Gastroesophageal sphincter (tissue), 3 donors: ENCODE measurements at regions not wholly inside any gene's neighbourhood (a gene's known extent, or its start where the extent isn't known, plus 50 kb on each side); places are given as distances from the start of the nearest gene placed in this dataset.

Experiments used
- CTCF ChIP-seq, 4 experiments: fragments of 200-600 bp in 2 of 4; fragments of 450-650 bp in 2 of 4; sonication (generic) in 1 of 4; IDR thresholded peaks; one replicate each; pipeline ENCODE4 v1.5.1; 2017 to 2019; ENCODE audit warnings: antibody characterized with exemption in 4 of 4, mild to moderate bottlenecking in 2 of 4, moderate library complexity in 2 of 4
- POLR2A ChIP-seq, 2 donors: fragments of 450-650 bp; IDR thresholded peaks; one replicate each; pipeline ENCODE4 v1.6.1; 2017; ENCODE audit warnings: antibody characterized with exemption in 2 of 2, mild to moderate bottlenecking in 2 of 2, moderate library complexity in 1 of 2

DNA sequence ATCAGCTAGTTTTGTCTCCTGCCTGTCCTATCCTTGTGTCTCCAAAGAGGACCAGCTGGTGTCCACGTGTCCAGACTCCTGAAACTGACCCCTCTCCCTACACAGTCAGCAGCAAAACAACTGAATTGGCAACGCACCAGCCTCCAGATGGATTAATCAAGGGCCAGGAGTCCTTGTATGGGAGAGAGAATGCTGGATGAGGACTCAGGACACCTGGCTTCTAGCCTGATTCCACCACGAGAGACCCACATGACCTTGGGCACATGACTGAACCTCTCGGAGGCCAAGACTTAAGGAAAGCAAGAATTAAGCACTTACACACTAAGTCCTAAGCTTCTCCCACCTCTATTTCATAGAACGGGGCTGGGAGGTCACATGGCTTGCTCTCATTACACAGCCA is 60.4 kb upstream of the CMKLR1 start:
- TF ChIP-seq CTCF (IDR thresholded peaks at IDR 0.05) = no peak
- no peak for TF ChIP-seq POLR2A (IDR thresholded peaks at IDR 0.05)
